ENCODE measurements at regions not wholly inside any gene's neighbourhood (a gene's known extent, or its start where the extent isn't known, plus 50 kb on each side); places are given as distances from the start of the nearest gene placed in this dataset.

GRCh38 chr5:174183701-174184100 is 138.2 kb downstream of the NSG2 start:
- TF ChIP-seq CTCF (IDR thresholded peaks at IDR 0.05; ENCODE audit: low read depth, low read length, missing control alignments), result no peak
- no peak overlapping the region for H3K4me3 ChIP-seq (replicated peaks; ENCODE audit: low read depth, low read length)
- no peak for DNase-seq (ENCODE audit: extremely low read depth, low read depth)

- no peak overlapping the region for H3K4me3 ChIP-seq (replicated peaks; ENCODE audit: low read depth, low read length)
- no peak for DNase-seq (ENCODE audit: extremely low read depth, low read depth)
- TF ChIP-seq CTCF (IDR thresholded peaks at IDR 0.05; ENCODE audit: low read depth, low read length, missing control alignments), result no peak
These were observed 140.0 kb downstream of the NSG2 start for GRCh38 chr5:174185506-174185905.

- TF ChIP-seq CTCF (IDR thresholded peaks at IDR 0.05; ENCODE audit: low read depth, low read length, missing control alignments), result no peak
- DNase-seq (ENCODE audit: extremely low read depth, low read depth), result no peak
- H3K4me3 ChIP-seq (replicated peaks; ENCODE audit: low read depth, low read length), result no peak overlapping the region
These were observed 140.7 kb downstream of the NSG2 start for GRCh38 chr5:174186096-174186695.

GRCh38 chr5:174187001-174187400 is 141.5 kb downstream of the NSG2 start:
- H3K4me3 ChIP-seq (replicated peaks; ENCODE audit: low read depth, low read length), result no peak overlapping the region
- TF ChIP-seq CTCF (IDR thresholded peaks at IDR 0.05; ENCODE audit: low read depth, low read length, missing control alignments), result no peak
- DNase-seq (ENCODE audit: extremely low read depth, low read depth), result no peak

GRCh38 chr5:174187481-174187880 is 142.0 kb downstream of the NSG2 start:
- TF ChIP-seq CTCF (IDR thresholded peaks at IDR 0.05; ENCODE audit: low read depth, low read length, missing control alignments), result no peak
- DNase-seq (ENCODE audit: extremely low read depth, low read depth), result no peak
- H3K4me3 ChIP-seq (replicated peaks; ENCODE audit: low read depth, low read length), result no peak overlapping the region

GRCh38 chr5:174188295-174188694 is 142.8 kb downstream of the NSG2 start:
- TF ChIP-seq CTCF (IDR thresholded peaks at IDR 0.05; ENCODE audit: low read depth, low read length, missing control alignments), result no peak
- no peak overlapping the region for H3K4me3 ChIP-seq (replicated peaks; ENCODE audit: low read depth, low read length)
- DNase-seq (ENCODE audit: extremely low read depth, low read depth), result peak; percentile 3

Data from HFF-Myc (cell line).